ENCODE measurements at regions not wholly inside any gene's neighbourhood (a gene's known extent, or its start where the extent isn't known, plus 50 kb on each side); places are given as distances from the start of the nearest gene placed in this dataset.

DNA sequence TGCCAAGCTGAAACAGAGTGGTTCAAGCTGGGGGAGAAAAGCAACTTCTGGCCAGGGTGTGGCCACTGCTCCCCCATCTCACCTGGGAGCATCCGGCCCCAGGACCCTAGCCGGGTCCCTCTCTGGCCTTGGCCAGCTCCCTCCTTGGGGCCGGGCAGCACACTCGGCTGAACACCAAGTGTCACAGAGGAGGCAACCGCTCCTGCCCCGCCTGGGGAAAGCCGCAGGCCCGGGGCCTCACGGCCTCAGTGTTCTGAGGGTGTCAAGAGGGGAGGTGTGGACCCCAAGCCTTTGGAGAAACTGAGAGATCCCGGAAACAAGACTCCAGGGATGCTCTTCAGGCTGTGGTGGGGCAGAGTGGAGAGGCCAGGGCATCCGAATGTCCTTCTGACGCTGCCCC lies 88.4 kb downstream of the ENGASE start:
- Histone ChIP-seq H3K4me3 (ENCODE audit: low read length in 3 of 3) (no peak overlapping the region), H3K4me1 (ENCODE audit: control insufficient read depth in 3 of 3, insufficient read depth in 3 of 3, low read length in 3 of 3) (no peaks in the 10 kb centered on the region), H3K9ac (ENCODE audit: low read depth in 1 of 3, low read length in 3 of 3) (no peak overlapping the region), H3K36me3 (ENCODE audit: control insufficient read depth in 3 of 3, insufficient read depth in 3 of 3, low read length in 3 of 3) (no peaks in the 10 kb centered on the region), H3K27ac (ENCODE audit: low read depth, low read length) (no peak overlapping the region), H3K27me3 (ENCODE audit: control insufficient read depth in 3 of 3, insufficient read depth in 3 of 3, low read length in 3 of 3) (peaks cover 53 to 72% (median 70%) of the 10 kb centered on the region in 3 donors), H3K9me3 (ENCODE audit: control insufficient read depth in 3 of 3, low read length in 3 of 3) (no peaks in the 10 kb centered on the region)

DNA sequence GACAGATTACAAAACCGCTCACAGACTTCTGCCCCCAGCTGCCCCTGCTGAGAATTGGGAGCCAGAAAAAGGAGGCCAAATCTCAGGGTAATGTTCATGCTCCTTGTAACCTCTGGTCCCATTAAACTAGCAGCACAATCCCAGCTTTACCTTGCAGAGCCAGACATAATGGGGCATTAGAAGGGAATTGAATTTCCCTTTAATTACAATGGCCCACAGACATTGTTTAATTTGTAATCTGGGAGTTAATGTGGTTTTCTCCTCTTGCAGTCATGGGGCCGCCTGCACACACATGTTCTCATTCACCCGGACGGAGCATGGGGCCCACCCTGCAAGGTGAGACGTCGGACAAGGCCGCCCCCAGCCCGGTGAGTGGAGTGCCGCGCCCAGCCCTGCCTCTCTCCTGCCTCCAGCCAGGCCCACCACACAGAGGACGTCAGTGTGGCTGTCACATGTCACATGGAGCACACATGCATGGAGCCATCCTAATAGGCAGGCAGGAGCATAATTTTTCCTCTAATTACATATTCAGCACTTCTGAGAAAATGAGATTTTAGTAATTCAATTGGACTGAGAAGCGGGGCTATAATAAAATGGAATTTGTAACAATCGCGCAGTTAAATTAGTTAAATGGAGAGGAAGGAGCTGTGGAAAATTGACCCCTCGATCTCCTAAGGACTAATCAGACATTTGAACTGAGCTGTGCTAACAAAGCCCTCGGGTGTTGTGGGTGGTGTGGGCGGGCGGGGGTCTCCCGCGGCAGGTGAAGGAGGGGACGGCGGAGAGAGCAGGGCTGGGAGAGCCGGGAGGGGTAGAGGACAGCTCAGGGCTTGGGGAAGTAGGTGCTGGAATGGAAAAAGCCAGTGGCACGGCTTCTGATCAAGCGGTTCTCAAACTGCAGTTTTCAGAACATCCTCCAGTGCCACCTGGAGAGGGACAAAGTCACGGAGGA lies 87.7 kb downstream of the ENGASE start:
- Histone ChIP-seq H3K4me3 (ENCODE audit: low read length in 3 of 3) (no peak overlapping the region), H3K4me1 (ENCODE audit: control insufficient read depth in 3 of 3, insufficient read depth in 3 of 3, low read length in 3 of 3) (no peaks in the 10 kb centered on the region), H3K9ac (ENCODE audit: low read depth in 1 of 3, low read length in 3 of 3) (no peak overlapping the region), H3K9me3 (ENCODE audit: control insufficient read depth in 3 of 3, low read length in 3 of 3) (no peaks in the 10 kb centered on the region), H3K27me3 (ENCODE audit: control insufficient read depth in 3 of 3, insufficient read depth in 3 of 3, low read length in 3 of 3) (peaks cover 61 to 77% (median 76%) of the 10 kb centered on the region in 3 donors), H3K36me3 (ENCODE audit: control insufficient read depth in 3 of 3, insufficient read depth in 3 of 3, low read length in 3 of 3) (no peaks in the 10 kb centered on the region), H3K27ac (ENCODE audit: low read depth, low read length) (no peak overlapping the region)

DNA sequence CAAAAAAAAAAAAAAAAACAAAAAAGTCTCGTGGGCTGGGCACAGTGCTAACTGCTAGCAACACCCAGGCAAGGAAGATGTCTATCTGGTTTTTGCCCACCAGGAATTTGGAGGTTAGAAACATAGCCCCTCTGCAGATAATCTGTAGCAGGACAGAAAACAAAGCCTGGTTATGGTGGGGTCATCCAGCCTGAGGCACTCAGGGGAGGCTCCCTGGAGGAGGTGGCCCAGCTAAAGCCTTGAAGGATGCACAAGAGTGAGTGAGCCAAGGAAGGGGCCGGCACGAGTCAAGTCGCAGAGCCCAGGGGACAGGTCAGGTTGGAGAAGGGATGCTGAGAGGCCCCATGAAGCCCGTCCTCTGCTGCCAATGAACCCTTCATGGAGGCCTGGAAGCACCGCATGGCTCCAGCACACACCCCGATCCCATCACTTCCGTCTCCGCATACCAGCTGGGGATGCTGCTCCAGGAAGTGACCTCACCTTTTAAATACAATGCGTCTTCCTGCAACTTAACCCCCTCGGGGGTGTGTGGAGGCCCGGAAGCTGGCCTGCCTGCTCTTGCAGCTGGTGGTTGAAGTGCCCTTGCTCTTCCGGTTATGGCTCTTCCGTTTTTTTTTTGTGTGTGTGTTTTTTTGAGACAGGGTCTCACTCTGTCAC lies 86.5 kb downstream of the ENGASE start:
- H3K27ac ChIP-seq (ENCODE audit: low read depth, low read length), result no peak overlapping the region
- H3K4me3 ChIP-seq (ENCODE audit: low read length in 3 of 3), result no peak overlapping the region
- H3K4me1 ChIP-seq (ENCODE audit: control insufficient read depth in 3 of 3, insufficient read depth in 3 of 3, low read length in 3 of 3), result no peaks in the 10 kb centered on the region
- no peak overlapping the region for H3K9ac ChIP-seq (ENCODE audit: low read depth in 1 of 3, low read length in 3 of 3)
- no peaks in the 10 kb centered on the region for H3K36me3 ChIP-seq (ENCODE audit: control insufficient read depth in 3 of 3, insufficient read depth in 3 of 3, low read length in 3 of 3)
- H3K27me3 ChIP-seq (ENCODE audit: control insufficient read depth in 3 of 3, insufficient read depth in 3 of 3, low read length in 3 of 3), result peaks cover 72 to 83% (median 76%) of the 10 kb centered on the region in 3 donors
- no peaks in the 10 kb centered on the region for H3K9me3 ChIP-seq (ENCODE audit: control insufficient read depth in 3 of 3, low read length in 3 of 3)

DNA sequence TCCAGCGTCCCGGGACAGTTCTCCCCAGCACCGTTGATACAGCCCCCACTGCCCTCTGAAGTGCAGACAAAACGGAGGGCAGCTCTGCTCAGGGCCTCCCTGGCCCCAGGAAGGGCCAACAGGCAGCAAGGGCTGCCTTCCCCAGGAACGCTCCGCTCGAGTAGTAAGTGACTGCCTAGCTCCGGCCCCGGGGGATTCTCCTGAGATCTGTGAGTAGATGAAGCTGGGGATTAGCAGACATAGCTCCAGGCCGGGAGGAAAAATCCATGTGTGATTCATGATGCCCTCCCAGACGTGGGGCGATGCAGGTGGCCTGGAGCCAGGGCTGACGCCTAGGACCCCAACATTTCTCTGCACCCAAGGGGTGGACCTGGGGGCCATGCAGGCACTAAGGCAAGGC lies 85.3 kb downstream of the ENGASE start:
- H3K27ac ChIP-seq (ENCODE audit: low read depth, low read length), result no peak overlapping the region
- no peak overlapping the region for H3K4me3 ChIP-seq (ENCODE audit: low read length in 3 of 3)
- H3K27me3 ChIP-seq (ENCODE audit: control insufficient read depth in 3 of 3, insufficient read depth in 3 of 3, low read length in 3 of 3), result peaks cover 69 to 90% (median 73%) of the 10 kb centered on the region in 3 donors
- no peak overlapping the region for H3K9ac ChIP-seq (ENCODE audit: low read depth in 1 of 3, low read length in 3 of 3)
- H3K9me3 ChIP-seq (ENCODE audit: control insufficient read depth in 3 of 3, low read length in 3 of 3), result no peaks in the 10 kb centered on the region
- no peaks in the 10 kb centered on the region for H3K36me3 ChIP-seq (ENCODE audit: control insufficient read depth in 3 of 3, insufficient read depth in 3 of 3, low read length in 3 of 3)
- no peaks in the 10 kb centered on the region for H3K4me1 ChIP-seq (ENCODE audit: control insufficient read depth in 3 of 3, insufficient read depth in 3 of 3, low read length in 3 of 3)

DNA sequence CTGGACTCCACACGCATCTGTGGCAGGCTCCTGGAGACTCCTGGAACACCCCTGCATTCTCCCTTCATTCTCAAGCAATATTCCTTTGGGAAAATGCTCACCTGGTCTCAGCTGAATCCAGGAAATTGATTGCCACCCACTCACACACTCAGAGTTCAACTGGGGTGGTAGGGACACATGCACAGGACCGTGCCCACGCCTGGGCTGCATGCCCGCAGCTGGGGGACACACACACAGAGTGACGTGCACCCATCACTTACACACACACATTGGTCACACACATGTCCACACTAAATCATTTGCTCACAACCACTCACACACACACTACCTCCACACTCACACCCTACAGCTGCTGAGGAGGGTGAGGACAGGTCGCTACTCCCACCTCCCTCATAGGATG lies 84.8 kb downstream of the ENGASE start:
- Histone ChIP-seq H3K36me3 (ENCODE audit: control insufficient read depth in 3 of 3, insufficient read depth in 3 of 3, low read length in 3 of 3) (no peaks in the 10 kb centered on the region), H3K27ac (ENCODE audit: low read depth, low read length) (no peak overlapping the region), H3K4me1 (ENCODE audit: control insufficient read depth in 3 of 3, insufficient read depth in 3 of 3, low read length in 3 of 3) (no peaks in the 10 kb centered on the region), H3K9ac (ENCODE audit: low read depth in 1 of 3, low read length in 3 of 3) (no peak overlapping the region), H3K9me3 (ENCODE audit: control insufficient read depth in 3 of 3, low read length in 3 of 3) (no peaks in the 10 kb centered on the region), H3K4me3 (ENCODE audit: low read length in 3 of 3) (no peak overlapping the region), H3K27me3 (ENCODE audit: control insufficient read depth in 3 of 3, insufficient read depth in 3 of 3, low read length in 3 of 3) (peaks cover 68 to 91% (median 72%) of the 10 kb centered on the region in 3 donors)

DNA sequence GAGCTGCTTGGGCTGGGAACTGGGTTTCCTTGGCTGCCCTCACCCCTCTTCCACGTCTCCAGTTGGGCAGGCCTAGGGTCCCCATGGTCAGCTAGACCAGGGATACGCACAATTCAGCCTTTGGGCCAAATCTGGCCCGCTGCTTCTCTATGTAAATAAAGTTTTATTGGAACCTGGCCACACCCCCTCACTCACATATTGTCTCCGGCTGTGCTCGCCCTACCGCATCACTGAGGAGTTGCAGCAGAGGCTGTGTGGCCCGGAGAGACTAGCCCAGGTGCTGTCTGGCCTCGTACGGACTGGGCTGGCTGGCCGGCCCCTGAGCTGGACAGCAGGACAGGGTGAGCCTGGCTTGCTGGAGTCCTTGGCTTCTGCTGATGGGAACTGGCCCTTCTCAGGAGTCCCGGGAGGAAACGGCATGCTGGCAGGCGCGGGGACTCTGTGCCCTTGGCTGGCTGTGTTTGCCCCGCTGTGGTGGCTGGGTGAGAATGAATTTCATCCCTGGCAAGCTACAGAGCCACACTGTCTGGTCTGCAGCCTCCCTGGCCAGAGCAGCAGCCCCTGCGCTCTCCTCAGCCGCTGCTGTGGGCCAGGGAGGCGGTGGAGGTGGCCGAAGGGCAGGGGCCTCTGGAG lies 82.0 kb downstream of the ENGASE start:
- Histone ChIP-seq H3K4me1 (ENCODE audit: control insufficient read depth in 3 of 3, insufficient read depth in 3 of 3, low read length in 3 of 3) (no peaks in the 10 kb centered on the region), H3K27ac (ENCODE audit: low read depth, low read length) (no peak overlapping the region), H3K27me3 (ENCODE audit: control insufficient read depth in 3 of 3, insufficient read depth in 3 of 3, low read length in 3 of 3) (peaks cover 79 to 88% (median 83%) of the 10 kb centered on the region in 3 donors), H3K36me3 (ENCODE audit: control insufficient read depth in 3 of 3, insufficient read depth in 3 of 3, low read length in 3 of 3) (no peaks in the 10 kb centered on the region), H3K9me3 (ENCODE audit: control insufficient read depth in 3 of 3, low read length in 3 of 3) (no peaks in the 10 kb centered on the region), H3K4me3 (ENCODE audit: low read length in 3 of 3) (no peak overlapping the region), H3K9ac (ENCODE audit: low read depth in 1 of 3, low read length in 3 of 3) (no peak overlapping the region)

DNA sequence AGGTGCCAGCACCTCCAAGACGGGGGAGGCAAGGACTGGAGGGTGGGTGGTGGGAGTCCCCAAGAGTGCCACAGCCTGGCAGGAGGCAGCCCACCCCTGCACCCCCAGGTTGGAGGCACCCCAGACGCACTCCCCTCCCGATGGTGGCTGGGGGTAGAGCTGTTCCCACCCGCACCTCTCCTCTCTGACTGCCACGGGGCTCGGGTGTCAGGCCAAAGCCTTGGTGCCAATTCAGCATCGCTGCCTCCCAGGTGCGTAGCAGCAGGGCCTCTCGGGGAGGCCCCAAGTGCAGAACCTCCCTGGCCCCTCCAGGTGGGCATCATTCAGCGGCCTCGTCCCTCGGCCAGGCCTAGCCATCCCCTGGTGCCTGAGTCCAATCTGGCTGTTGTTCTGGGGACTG lies 81.1 kb downstream of the ENGASE start:
- Histone ChIP-seq H3K27me3 (ENCODE audit: control insufficient read depth in 3 of 3, insufficient read depth in 3 of 3, low read length in 3 of 3) (peaks cover 77 to 86% (median 81%) of the 10 kb centered on the region in 3 donors), H3K4me1 (ENCODE audit: control insufficient read depth in 3 of 3, insufficient read depth in 3 of 3, low read length in 3 of 3) (no peaks in the 10 kb centered on the region), H3K9me3 (ENCODE audit: control insufficient read depth in 3 of 3, low read length in 3 of 3) (no peaks in the 10 kb centered on the region), H3K4me3 (ENCODE audit: low read length in 3 of 3) (no peak overlapping the region), H3K36me3 (ENCODE audit: control insufficient read depth in 3 of 3, insufficient read depth in 3 of 3, low read length in 3 of 3) (no peaks in the 10 kb centered on the region), H3K9ac (ENCODE audit: low read depth in 1 of 3, low read length in 3 of 3) (no peak overlapping the region), H3K27ac (ENCODE audit: low read depth, low read length) (no peak overlapping the region)

DNA sequence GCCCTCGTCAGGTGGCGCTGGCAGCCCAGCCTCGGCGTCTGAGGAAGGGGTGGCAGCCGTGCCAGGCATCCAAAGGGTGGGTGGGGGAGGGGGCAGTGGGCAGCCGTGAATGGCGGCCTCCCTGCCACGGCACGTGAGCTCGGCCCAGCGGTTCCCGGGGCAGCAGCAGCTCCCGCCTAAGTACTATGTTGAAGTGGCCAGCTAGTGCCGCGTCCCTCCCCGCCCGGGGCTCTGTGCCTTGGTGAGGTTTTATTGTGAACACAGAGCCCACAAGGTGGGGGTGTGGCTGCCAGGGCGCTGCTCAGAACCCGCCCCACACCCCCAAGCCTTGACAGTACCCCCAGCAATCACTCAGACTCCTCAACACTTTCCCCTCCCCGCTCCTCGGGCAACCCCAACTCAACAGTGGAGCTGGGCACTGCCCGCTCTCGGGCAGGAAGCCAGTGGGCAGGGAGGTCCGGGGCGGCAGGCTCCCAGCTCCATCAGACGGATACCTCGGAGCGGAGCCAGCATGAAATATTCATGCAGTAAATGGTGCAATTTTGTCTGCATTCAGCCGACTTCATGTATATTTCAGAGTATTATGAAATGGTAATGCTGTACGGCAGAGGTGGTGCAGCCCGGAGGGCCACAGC lies 80.4 kb downstream of the ENGASE start:
- H3K27ac ChIP-seq (ENCODE audit: low read depth, low read length), result no peak overlapping the region
- H3K4me1 ChIP-seq (ENCODE audit: control insufficient read depth in 3 of 3, insufficient read depth in 3 of 3, low read length in 3 of 3), result no peaks in the 10 kb centered on the region
- H3K9me3 ChIP-seq (ENCODE audit: control insufficient read depth in 3 of 3, low read length in 3 of 3), result no peaks in the 10 kb centered on the region
- H3K9ac ChIP-seq (ENCODE audit: low read depth in 1 of 3, low read length in 3 of 3), result no peak overlapping the region
- H3K4me3 ChIP-seq (ENCODE audit: low read length in 3 of 3), result no peak overlapping the region
- no peaks in the 10 kb centered on the region for H3K36me3 ChIP-seq (ENCODE audit: control insufficient read depth in 3 of 3, insufficient read depth in 3 of 3, low read length in 3 of 3)
- H3K27me3 ChIP-seq (ENCODE audit: control insufficient read depth in 3 of 3, insufficient read depth in 3 of 3, low read length in 3 of 3), result peaks cover 76 to 87% (median 82%) of the 10 kb centered on the region in 3 donors

DNA sequence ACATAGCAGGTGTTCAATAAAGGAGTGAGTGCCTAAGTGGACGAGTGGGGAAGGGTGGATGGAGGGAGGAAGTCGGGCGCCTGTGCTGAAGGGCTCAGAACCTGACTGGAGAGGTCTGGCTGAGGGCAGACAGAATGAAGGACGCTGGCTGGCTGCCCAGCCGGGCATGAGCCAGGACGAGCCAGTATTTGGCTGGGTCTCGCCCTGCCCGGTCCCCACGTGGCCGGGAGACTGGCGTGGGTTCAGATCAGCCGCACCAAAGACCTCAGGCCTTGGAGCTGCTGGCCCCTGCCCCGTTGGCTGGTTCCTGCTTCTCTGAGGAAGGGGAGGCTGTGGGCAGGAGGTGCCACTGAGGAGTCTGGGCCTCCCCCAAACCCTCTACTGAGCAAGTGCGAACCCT lies 79.8 kb downstream of the ENGASE start:
- peaks cover 73 to 84% (median 79%) of the 10 kb centered on the region in 3 donors for H3K27me3 ChIP-seq (ENCODE audit: control insufficient read depth in 3 of 3, insufficient read depth in 3 of 3, low read length in 3 of 3)
- H3K36me3 ChIP-seq (ENCODE audit: control insufficient read depth in 3 of 3, insufficient read depth in 3 of 3, low read length in 3 of 3), result no peaks in the 10 kb centered on the region
- no peak overlapping the region for H3K4me3 ChIP-seq (ENCODE audit: low read length in 3 of 3)
- no peaks in the 10 kb centered on the region for H3K9me3 ChIP-seq (ENCODE audit: control insufficient read depth in 3 of 3, low read length in 3 of 3)
- H3K9ac ChIP-seq (ENCODE audit: low read depth in 1 of 3, low read length in 3 of 3), result no peak overlapping the region
- no peak overlapping the region for H3K27ac ChIP-seq (ENCODE audit: low read depth, low read length)
- no peaks in the 10 kb centered on the region for H3K4me1 ChIP-seq (ENCODE audit: control insufficient read depth in 3 of 3, insufficient read depth in 3 of 3, low read length in 3 of 3)

Measured in skeletal muscle tissue (tissue), 3 donors.